Activated CD8-positive, alpha-beta memory T cell treated with anti-CD3 and anti-CD28 coated beads for 48 hours (primary cell): ENCODE measurements at regions not wholly inside any gene's neighbourhood (a gene's known extent, or its start where the extent isn't known, plus 50 kb on each side); places are given as distances from the start of the nearest gene placed in this dataset.
"Not testable (repeated sequence)": the region's sequence is repeated elsewhere in the genome, so short reads cannot be mapped to it uniquely, and the experiment has no call there.

Experiments
- DNase-seq, 3 experiments: peaks; one replicate each; pipeline ENCODE4 v3.0.0-alpha.2; 2020; ENCODE audit warnings: low read depth in 2 of 3, low spot score in 2 of 3

- no peak for DNase-seq
These were observed 1152.0 kb upstream of the ACO1 start for GRCh38 chr9:31232485-31232884.

DNA sequence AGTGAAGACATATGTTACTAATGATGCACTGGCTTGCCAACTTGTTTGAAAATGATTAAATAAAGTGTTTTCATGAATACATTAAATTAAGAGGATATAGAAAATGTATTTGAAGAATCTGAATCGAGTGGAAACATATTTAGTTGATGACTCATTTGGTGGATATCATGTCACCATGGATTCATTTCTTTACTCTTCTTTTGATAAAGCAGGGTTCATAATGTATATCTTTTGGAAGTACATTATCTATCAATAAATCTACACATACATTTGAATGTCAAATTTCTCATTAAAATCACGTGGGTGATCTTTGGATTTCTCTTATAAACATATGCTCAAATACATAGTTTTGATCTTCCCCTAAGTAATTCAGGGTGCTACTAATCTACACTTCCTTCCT is 1148.1 kb upstream of the ACO1 start:
- no peak for DNase-seq

- DNase-seq: no peak
These were observed 1141.1 kb upstream of the ACO1 start for GRCh38 chr9:31243386-31243785.

- no peak for DNase-seq
These were observed 1136.3 kb upstream of the ACO1 start for GRCh38 chr9:31248156-31248555.

GRCh38 chr9:31251386-31251785 is 1133.1 kb upstream of the ACO1 start:
- DNase-seq: no peak

DNA sequence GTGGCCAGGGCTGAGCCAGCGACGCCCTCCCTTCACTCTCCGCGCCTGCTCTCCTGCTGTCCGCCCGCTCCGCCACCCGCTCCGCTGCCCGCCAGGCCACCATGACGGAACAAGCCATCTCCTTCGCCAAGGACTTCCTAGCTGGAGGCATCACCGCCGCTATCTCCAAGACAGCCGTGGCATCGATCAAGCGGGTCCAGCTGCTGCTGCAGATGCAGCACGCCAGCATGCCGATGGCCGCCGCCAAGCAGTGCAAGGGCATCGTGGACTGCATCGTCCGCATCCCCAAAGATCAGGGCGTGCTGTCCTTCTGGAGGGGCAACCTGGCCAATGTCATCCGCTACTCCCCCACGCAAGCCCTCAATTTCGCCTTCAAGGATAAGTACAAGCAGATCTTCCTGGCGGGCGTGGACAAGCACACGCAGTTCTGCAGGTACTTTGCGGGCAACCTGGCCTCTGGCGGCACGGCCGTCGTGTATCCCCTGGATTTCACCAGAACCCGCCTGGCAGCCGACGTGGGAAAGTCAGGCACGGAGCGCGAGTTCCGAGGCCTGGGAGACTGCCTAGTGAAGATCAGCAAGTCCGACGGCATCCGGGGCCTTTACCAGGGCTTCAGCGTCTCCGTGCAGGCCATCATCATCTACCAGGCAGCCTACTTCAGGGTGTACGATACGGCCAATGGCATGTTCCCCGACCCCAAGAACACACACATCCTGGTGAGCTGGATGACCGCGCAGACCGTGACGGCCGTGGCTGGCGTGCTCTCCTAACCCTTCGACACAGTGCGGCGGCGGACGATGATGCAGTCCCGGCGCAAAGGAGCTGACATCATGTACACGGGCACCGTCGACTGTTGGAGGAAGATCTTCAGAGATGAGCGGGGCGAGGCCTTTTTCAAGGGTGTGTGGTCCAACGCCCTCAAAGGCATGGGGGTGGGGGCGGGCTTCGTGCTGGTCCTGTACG is 1130.4 kb upstream of the ACO1 start:
- no peak for DNase-seq

DNA sequence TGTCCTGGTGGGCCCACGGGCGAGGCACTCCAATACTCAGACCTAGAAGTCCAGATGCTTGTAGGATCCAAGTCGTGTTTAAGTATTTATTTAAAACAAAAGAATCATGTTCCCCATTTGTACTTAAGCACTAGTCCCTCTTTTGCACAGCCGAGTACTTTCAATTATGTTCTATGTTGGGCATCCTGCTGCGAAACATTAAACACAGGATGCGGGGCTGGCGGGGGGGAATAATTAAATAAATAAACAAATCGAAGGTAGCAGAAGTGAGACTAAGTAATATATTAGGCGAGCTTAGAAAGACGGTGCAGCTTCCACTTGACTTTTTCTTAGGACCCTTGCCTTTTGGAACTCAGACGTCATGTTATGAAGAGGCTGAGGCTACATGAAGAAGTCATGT is 1129.2 kb upstream of the ACO1 start:
- DNase-seq: no peak

GRCh38 chr9:31259824-31260223 is 1124.6 kb upstream of the ACO1 start:
- no peak for DNase-seq

- DNase-seq: no peak
These were observed 1111.8 kb upstream of the ACO1 start for GRCh38 chr9:31272456-31273295.

- DNase-seq: no peak
These were observed 1109.0 kb upstream of the ACO1 start for GRCh38 chr9:31275419-31275818.

GRCh38 chr9:31290731-31291130 is 1093.7 kb upstream of the ACO1 start:
- DNase-seq: no peak

GRCh38 chr9:31302620-31303418 is 1081.6 kb upstream of the ACO1 start:
- DNase-seq: no peak

DNA sequence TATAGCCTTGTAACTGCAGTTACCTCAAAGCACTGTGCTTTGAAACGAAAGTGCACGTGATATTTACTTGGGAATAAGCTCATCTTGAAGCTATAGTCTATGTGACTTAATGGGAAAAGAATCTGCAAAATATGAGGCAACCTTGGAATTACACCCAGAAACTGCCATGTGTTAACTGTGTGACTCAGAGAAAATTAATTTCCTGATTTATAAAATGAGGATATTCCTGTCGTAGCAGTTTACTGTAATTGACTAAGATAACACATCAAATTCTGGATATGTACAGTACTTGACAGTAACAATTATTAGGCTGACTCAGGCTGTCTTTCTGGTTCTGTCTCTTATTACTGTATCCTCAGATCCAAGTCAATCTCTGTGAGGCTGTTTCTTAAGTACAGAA is 1079.9 kb upstream of the ACO1 start:
- DNase-seq: no peak

- no peak for DNase-seq
These were observed 1070.2 kb upstream of the ACO1 start for GRCh38 chr9:31314241-31314640.

GRCh38 chr9:31320494-31320893 is 1063.9 kb upstream of the ACO1 start:
- DNase-seq: no peak

DNA sequence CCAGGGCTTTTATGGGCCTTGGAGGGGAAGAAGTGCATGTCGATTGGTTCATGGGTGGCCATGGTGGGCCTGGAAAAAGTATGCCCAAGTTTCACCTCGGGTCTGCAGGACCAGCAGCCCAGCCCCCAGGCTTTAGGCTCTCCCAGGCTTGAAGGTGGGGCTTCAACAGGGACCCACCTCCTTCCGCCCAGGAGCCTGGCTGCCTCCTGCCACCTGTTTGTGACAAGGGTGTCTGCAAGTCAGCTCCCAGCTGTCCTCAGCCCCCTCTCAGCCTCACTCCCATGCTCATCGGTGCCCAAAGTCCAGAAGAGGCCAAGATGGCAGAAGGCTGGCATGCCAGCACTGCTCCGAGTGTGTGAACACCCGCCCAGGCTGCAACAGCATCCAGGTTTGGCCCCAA is 1063.2 kb upstream of the ACO1 start:
- no peak for DNase-seq

DNA sequence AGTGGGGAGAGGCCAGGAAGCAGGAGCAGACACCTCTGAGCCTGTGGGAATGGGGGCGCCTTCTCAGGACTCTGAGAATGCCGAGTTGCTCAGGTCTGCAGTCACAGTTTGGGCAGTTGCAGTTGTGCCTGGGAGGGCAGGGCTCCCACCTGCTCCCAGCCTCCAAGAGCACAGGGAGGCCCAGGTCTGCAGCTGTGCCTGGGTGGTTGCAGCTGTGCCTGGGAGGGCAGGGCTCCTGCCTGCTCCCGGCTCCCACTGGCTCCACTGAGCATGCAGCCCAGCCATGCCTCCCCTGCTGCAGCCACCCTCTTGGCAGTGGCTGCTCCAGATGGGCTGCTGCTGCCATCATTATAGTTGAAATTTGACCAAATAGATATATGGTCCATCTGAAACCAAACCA is 1062.8 kb upstream of the ACO1 start:
- DNase-seq: no peak

DNA sequence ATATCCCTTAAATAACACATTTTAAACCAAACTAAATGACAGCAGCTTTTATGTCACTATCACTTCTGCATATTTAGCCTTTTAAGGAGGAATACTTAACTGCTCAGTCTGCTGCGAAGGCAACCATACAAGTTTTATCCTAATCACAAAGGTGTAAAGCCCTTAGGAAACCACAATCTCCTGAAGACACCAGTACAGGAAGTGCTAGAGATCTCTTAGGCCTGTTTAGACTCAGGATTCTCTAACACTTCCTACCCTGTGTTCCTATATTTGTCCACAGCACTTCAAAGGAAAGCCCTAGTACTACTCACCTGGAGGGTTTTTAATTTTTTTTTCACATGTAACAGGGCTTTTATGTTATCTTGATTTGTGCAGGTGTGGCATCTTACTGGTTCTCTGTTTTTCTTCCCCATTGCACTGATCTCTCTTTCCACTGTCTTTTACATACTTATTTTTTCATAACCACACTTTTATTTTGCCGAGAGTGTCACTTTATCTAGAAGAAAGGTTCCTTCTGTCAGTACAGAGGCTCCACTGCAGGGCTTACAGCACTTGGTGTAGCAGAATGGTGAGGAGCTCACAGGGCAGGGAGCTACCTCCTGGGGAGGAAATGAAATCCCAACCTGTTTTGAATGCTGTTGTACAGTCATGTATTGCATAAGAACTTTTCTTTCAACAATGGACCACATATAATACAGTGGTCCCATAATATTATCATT is 1060.6 kb upstream of the ACO1 start:
- no peak for DNase-seq

- DNase-seq: no peak
These were observed 1058.7 kb upstream of the ACO1 start for GRCh38 chr9:31325778-31326177.

- not testable (repeated sequence) for DNase-seq
These were observed 1057.6 kb upstream of the ACO1 start for GRCh38 chr9:31326883-31327282.
